CD4-positive, alpha-beta T cell treated with Interferon alpha-2 for 1 hour (primary cell): ENCODE measurements at regions not wholly inside any gene's neighbourhood (a gene's known extent, or its start where the extent isn't known, plus 50 kb on each side); places are given as distances from the start of the nearest gene placed in this dataset.

Experiments
- DNase-seq, 2 donors: peaks; one replicate each; pipeline ENCODE4 v3.0.0-alpha.2; 2020 to 2022

DNA sequence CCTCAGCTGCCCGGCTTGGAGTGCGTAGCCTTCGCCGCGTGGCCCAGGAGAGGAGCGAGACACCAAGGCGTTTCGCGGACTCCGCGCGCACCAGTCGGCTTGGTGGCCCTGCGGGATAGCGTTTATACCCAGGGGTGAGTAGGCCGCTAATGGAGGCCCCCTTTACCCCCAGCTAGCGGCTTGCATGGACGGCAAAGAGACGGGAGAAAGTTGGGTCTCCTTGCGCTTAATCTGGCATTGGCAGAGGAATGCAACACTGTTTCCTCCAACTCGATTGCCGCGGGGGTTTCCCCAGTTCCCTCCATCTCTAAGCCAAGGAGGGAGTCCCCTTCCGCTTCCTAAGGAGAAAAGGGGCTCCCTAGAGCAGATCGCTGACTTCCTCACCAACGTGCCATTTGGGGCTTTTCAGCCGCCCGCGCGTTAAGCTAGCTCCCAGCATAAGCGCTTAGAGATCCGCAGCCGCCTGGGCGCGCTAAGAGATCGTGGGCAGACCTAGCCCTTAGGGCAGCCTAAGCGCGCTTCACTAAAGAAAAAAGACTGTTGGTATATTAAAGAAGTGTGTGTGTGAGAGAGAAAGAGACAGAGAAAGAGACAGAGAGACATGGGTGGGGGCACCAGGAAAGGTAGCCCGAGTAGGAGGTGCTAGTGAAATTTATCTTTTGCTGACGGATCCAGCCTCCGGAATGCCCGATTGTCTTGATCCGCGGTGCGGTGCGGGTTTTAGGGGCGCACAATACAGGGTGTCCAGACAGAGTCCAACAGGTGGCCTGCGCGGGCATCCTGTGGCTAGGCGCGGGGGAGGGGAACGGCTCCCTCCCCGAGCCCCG lies 597.9 kb upstream of the SGCD start:
- peak in 1 of 2 donors; percentile 11 for DNase-seq

DNA sequence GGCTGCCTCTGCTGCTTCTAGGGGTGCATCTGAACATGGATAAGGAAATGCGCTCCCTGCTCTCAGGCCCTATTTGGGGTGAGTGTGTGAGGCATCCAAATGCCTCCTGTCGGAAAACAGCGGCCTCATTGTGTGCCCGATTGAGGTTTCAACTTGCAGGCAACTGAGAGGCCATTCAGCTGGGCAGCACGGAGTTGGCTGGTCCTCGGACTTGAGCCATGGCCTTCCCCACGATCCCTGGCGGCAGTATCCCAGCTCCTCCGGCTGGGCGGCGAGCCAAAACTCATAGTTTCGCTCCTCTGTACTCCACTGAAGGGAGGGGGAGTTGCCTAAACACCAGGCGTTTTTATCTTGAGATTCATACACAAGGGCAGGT lies 597.3 kb upstream of the SGCD start:
- no peak for DNase-seq

DNA sequence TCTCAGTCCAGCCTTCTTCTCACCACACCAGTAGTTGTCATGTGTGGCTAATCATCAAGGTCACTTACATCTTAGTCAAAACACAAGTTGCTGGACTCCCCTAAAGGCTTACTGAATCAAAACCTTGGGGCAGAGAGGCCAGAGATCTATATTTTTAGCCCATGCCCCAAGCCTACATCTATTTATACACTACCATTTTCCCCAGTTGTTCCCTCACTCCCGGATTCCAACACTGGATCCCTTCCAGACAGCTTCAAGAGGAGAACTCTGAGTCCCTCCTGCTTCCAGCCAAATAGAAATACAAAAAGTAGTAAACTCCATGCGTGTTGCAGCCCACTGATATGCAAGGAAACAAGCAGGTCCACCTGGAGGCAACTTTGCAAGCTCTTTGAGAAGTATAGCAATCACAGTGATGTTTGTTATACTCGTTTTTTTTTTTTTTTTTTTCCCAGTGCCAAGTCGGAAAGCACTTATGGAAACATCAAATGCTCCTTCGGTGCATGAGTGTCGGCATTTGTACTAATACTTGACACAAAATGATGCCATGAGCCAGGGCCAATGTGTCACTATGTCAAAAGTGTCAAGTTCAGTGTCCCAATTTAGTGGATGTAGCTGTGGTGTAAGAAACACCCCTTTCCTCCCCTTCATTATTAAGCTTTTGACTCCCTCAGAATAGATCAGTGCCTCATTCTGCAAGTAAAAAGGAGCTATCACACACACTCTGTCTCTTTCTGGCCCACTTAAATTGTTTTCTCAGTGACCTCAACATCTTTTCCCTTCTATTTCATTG lies 594.2 kb upstream of the SGCD start:
- DNase-seq: no peak

DNA sequence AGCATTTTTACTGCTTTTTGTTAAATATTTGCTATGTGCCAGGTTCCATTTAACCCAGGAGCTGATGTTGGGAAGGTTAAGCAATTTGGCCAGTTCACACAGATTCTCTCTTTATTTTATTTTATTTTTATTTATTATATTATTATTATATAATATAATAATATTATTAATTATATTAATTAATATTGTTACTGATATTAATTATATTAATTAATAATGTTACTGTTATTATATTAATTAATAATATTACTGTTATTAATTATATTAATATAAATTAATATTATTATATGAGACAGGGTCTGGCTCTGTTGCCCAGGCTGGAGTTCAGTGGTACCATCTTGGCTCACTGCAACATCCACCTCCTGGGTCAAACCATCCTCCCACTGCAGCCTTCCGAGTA lies 593.0 kb upstream of the SGCD start:
- no peak for DNase-seq

DNA sequence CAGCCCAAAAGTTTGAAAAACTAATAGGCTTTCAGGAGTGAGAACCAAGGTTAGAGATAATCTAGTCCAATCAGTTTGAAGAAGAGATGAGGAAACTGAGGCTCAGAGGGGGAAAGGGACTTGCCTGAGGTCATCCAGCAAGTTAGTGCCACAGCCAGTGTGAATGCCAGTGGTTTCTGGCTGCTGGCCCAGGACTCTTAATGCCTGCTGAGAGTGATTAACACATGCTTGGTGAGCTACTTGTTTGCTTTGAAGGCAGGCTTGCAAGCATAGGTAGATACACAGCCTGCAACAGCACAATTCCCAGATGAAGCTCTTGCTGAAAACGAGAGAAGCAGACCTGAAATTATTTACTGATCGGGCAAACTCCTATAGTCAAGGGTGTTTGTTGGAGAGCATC lies 591.6 kb upstream of the SGCD start:
- DNase-seq: no peak

DNA sequence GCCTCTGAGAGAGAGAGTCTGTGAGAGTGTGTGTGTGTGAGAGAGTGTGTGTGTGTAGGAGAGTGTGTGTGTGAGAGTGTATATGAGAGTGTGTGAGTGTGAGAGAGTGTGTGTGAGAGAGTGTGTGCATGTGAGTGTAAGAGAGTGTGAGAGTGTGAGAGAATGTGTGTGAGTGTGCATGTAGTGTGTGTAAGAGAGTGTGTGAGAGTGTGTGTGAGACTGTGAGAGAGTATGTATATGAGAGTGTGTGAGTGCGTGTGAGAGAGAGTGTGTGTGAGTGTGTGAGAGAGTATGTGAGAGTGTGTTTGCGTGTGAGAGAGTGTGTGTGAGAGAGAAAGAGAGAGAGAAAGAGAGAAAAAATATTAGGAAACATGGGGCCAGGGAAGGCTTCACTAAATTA lies 588.3 kb upstream of the SGCD start:
- DNase-seq: no peak

DNA sequence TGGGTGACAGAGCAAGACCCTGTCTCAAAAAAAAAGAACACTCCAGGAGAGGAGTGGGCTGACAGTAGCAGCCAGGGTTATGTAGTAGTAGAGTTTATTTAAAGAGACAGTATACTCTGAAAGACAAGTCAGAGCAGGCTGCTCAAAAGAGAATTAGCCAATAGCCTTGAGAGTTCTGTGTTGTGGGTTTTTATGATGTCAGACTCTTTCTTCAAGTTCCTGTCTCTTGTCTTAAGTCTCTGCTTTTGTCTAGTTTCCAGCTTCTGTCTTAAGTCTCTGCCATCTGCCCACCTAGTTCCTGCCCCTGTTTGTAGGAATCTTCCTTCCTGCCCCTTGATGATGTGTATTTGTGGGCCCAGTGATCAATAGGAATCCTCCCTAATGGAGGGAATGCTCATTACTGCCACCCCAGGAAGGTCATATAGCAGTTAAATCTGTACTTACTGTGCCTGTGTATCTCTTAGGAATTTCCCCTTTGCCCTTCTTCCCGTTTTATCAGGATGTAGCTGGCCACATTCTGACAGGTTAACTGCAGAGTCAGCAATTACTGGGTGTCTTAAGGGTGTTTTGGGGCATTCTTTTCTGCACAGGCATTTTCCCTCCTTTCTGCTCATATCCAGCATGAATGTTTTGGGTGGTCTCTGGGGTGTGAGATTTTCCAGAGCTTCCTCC lies 580.5 kb upstream of the SGCD start:
- DNase-seq: no peak

DNA sequence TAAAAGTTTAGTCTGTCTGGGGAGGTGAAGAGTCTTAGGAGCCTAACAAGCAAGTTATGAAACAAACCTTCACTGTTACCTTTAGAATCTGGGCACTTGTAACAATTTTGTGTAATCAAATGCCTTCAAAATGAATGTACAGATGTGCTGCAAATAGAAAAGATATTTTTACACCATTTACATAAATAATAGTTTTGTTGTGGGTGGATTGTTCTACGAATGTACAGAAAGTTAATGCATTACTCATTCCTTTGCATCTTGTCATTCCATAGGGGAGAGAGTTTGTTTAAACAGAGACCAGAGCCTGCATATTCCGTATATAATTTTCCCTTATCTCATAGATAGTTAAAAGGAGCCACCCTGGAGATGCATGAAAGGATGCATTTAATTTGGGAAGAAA lies 576.9 kb upstream of the SGCD start:
- no peak for DNase-seq

DNA sequence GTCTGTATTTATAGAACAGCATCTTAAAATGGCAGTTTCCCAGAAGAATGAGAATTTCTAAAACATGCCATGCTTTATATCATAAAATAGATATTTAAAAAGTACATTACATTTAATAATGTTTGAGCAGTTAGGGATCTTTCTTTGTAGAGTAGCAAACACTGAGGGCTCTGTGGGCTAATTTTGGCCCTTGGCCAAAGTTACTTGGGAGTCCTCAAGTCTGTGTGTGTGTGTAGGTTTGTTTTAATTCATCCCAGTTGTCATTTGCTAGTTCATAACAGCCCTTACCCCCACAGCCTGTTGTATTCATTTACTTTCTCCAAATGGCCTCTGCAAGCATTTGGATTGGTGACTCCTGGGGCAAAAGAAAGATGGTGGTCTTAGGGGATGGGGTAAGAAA lies 576.4 kb upstream of the SGCD start:
- DNase-seq: no peak

DNA sequence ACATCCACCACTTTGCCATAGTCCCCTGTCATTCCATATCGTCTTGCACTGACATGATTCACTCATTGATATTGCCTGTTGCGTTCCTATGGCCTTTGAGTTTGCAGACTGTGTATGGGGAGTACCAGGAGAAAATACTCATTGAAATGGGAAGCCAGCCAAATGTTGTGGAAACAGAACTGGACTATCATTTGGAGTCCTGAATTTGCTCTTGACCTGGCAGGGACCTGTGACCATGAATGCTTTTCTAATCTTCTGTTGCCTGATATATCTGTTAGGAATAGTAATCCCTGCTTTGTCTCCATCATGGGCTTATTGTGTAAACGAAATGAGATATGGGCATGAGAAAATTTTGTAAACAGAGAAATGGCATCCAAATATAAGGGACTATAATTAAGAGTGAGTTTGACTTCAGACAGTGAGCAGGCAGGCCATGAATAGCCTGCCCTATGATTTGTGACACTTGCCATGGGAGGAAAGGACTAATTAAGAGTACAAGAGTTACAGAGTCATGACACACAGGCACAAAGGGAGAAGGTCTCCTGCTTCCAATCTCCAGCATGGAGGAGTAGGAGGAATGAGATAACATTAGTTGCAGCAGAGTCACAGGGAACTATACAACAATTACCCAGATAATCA lies 572.9 kb upstream of the SGCD start:
- DNase-seq: no peak

DNA sequence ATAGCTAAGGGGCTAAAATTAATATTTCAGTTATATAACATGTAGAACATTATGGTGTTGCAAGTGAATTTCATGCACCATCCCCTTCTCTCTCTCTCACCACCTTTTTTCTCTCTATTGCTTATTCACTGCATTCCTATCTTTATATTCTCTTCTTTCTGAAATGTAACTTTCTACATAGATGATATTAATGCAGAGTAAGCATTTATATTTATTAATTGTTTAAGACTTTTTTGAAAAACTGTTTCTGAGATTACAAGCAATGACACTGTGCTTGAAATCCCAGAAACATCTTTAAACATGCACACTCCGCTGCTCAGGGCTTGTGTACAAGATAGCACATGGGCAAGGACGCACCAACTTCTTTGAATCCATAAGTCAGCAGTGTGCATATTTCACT lies 567.7 kb upstream of the SGCD start:
- DNase-seq: no peak

DNA sequence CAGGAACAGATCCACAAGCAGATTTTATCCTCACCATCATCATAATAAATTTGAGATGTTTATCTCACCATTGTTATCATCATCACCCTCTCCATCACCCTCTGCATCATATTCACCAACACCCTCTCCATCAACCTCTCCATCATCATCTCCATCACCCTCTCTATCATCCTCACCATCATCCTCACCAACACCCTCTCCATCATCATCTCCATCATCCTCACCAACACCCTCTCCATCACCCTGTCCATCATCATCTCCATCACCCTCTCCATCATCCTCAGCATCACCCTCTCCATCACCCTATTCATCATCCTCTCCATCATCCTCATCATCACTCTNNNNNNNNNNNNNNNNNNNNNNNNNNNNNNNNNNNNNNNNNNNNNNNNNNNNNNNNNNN lies 567.0 kb upstream of the SGCD start:
- no peak for DNase-seq

DNA sequence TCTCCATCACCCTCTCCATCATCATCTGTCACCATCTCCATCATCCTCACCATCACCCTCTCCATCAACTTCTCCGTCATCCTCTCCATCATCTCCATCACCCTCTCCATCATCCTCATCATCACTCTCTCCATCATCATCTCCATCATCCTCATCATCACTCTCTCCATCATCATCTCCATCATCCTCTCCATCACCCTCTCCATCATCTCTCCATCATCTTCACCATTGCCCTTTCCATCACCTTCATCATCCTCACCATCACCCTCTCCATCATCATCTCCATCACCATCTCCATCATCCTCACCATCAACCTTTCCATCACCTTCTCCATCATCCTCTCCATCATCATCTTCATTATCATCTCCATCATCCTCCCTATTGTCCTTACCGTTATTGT lies 565.5 kb upstream of the SGCD start:
- DNase-seq: no peak

DNA sequence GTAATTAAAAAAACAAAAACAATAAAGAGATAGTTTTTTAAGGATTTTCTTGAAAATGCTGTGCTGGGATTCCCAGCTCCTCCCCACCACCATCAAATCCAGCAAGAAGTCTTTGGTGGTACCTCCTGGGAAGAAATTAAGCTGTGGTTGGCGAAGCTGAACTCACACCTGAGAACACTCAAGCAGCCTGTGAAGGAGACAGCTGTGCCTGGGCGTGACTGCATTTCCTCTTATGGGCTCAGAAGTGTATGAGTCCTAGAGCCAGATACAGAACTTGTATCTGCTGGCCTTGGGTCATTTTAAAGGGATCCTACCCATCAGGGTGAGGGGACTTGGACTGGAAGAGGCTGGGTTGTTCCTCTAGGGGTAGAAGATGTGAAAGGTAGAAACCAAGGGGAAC lies 561.2 kb upstream of the SGCD start:
- peak in 1 of 2 donors; percentile 14 for DNase-seq

DNA sequence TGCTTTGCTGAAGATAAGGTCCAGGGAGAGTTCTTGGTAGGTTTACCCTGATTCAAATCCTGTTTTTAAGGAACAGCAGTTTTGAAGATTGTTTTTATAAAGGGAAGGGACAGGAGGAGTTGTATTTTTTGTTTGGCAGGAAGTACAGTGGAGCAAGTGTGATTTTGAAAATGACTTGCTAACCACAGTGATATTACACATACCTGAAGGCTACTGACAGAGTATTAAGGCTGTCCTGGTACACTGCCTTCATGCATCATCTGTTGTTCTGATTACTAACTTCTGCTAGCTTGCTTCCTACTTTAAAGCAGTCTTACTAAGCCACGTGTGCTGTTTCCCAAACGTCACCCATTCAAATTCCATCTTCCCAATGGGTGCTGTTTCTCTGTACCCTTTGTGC lies 559.5 kb upstream of the SGCD start:
- peak in 1 of 2 donors; percentile 38 for DNase-seq

DNA sequence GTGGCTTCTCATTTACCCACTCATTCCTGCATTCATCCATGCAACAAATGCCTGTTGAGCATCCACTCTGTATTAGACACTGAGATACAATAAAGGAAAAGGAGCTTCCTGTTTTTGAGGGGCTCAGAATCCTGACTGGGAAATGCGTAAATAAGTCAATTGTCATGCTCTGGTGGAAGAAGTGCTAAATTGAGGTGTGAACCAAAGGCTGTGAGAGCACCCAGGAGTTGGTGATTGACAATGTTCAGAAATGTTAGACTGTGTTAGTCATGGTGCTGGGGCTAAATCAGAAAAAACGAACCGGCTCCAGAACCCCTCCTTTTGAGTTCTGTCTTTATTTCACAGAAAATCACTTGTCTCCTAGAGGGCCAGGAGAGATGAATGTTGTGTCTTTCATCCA lies 558.6 kb upstream of the SGCD start:
- DNase-seq: peak in 1 of 2 donors; percentile 23

DNA sequence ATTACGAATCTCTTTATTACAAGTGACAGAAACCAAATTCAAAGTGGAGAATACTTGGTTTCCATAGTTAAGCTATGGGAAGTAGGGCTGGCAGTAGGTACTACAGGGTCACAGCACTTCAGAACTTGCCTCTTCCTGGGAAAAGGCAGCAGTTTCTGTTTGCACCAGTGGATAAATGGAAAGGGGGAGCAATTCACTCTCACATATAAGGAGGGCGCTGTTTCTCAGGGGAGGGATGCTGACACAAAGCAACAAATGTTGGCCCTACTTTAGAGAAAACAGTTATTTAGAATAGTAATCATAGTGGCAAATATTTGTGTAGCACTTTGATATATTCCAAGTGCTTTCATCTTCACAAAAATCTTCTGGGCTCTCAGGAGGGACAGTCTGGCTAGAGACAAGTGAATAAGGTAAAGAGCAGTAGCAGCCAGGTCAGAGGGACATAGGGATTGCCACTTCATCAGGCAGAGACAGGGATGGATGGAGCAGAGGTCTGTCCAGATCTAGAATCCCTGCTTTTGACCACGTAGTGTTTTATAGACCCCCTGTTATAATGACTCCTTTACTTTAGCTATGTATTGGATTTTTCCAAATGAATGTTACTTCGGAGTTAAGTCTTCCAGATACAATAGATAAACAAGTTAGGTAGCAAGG lies 554.8 kb upstream of the SGCD start:
- no peak for DNase-seq

DNA sequence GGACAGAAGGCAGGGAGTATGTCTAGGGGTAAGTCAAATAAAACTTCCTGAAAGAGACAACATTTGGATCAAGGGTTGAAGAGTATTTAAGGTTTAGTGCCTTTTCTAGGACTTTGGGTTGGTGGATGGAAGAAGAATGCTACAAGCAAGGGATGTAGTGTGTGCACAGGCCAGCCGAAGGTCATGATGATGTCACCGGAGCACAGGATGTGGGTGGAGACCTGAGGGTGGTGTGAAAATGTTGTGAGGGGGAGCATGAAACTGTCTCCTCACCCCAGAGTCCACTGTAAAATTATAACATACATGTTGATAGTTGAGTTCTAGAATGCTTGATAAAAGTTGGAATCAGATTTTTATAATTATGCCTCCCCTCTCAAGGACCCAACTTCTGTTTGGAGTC lies 553.3 kb upstream of the SGCD start:
- peak; percentile 24 to 51 for DNase-seq

DNA sequence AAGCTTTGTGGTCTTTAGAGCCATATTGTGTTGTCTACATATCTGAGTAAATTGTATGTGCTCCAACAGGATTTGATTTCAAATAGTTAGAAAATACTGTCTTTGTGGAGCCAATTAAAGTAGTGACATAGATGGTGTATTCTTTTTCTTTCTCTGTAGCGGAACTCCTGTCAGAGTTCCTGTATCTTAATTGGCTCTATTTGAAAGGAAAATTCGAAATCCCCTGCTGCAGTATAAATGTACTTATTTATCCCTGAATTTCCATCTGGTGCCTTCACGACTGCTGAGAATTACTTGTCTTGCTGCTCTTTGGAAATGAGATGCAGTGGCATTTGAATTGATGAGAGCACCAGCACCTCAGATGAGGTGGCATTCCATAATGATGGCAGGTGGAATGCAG lies 546.7 kb upstream of the SGCD start:
- DNase-seq: no peak

DNA sequence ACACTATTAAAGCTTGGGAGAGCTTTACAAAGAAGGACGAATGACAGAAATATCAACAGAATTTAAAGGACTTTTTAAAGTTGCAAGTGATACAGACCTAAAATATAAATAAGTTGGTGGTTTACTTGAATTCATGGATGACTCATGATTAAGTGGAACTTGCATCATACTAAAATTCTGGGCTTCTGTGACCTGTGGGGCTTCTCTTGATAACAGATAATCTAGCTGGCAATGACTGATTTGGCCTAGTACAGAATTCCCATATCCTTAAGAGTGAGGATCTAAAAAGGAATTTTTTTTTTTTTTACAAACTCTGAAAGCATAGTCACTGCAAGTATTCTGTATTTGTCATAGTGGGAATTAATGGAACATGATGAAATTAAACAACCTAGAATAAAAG lies 543.7 kb upstream of the SGCD start:
- no peak for DNase-seq

DNA sequence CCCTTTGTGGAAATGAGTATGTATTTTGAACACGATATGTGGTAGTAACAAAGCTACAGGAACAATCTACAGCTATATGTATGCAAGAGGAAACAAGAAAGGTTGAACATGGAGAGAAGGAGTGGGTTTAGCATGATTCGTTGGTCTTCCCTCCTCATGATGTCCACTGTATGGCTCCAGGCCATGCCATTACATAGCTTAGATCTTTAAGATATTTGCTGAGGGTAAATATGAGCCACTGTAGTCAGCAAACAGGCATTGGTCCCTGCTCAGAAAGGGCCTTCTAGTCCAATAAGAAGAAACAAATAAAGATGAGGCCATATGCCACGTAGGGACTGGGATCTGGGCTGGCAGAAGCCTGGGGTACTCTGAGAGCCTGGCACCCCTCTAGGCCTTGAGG lies 543.2 kb upstream of the SGCD start:
- no peak for DNase-seq

DNA sequence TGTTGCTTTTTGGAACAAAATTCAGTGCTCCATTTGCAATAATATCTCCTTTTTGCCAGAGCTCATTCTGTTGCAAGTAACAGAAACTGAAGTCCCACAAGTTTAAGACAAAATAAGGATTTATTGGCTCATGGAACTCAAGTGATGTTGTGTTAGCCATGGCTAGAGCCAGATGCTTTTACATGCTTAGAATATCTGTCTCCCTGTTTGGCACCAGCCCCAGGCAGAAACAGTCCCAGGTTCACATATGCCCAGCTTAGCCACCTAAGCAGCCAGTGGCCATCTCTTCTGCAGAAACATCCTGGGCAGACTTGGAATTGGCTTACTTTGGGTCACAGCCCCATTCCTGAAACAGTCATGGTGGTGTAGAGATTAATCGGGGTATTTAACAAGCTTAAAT lies 540.9 kb upstream of the SGCD start:
- DNase-seq: no peak

DNA sequence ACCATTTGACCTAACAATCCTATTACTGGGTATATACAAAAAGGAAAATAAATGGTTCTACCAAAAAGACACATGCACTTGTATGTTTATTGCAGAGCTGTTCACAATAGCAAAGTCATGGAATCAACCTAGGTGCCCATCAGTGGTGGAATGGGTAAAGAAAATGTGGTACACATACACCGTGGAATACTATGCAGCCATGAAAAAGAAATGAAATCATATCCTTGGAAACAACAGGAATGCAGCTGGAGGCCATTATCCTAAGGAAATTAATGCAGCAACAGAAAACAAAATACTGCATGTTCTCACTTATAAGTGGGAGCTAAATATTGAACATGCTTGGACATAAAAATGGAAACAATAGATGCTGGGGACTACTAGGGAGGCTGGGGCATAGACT lies 534.1 kb upstream of the SGCD start:
- DNase-seq: no peak
